RWPE2 (cell line): ENCODE measurements at regions not wholly inside any gene's neighbourhood (a gene's known extent, or its start where the extent isn't known, plus 50 kb on each side); places are given as distances from the start of the nearest gene placed in this dataset.
A peak's percentile ranks its signal among the peaks of the same experiment; 100 is the strongest.

ENCODE experiments used
- ATAC-seq: fragments of 200-7000 bp; cut with Tn5 transposase; 3 replicates; pipeline ENCODE4 v1.9.1; 2021; ENCODE audit warnings: low read depth
- DNase-seq: peaks from one replicate; pipeline ENCODE4 v3.0.0-alpha.2; 2020; ENCODE audit warnings: low spot score
- H3K27ac ChIP-seq: fragments of 450-650 bp; 2 replicates; pipeline ENCODE4 v1.5.1; 2017; ENCODE audit warnings: mild to moderate bottlenecking; ENCODE audit not compliant: poor library complexity, severe bottlenecking
- H3K27me3 ChIP-seq: fragments of 250-450 bp; sonication (Bioruptor Pico); 2 replicates; pipeline ENCODE4 v1.5.1; 2021; ENCODE audit warnings: mild to moderate bottlenecking, moderate library complexity; ENCODE audit not compliant: insufficient read depth, poor library complexity, severe bottlenecking
- H3K36me3 ChIP-seq: fragments of 250-450 bp; sonication (Bioruptor Pico); 2 replicates; pipeline ENCODE4 v1.5.1; 2020; ENCODE audit warnings: low read depth, mild to moderate bottlenecking, moderate library complexity
- H3K4me1 ChIP-seq: fragments of 250-450 bp; sonication (Bioruptor Pico); 2 replicates; pipeline ENCODE4 v1.5.1; 2021; ENCODE audit warnings: mild to moderate bottlenecking, moderate library complexity; ENCODE audit not compliant: insufficient read depth, poor library complexity, severe bottlenecking
- H3K4me3 ChIP-seq: fragments of 250-450 bp; sonication (Bioruptor Pico); 2 replicates; pipeline ENCODE4 v1.5.1; 2021; ENCODE audit warnings: mild to moderate bottlenecking, moderate library complexity; ENCODE audit not compliant: severe bottlenecking
- H3K9me3 ChIP-seq: fragments of 250-450 bp; sonication (Bioruptor Pico); 2 replicates; pipeline ENCODE4 v1.5.1; 2021; ENCODE audit warnings: mild to moderate bottlenecking, moderate library complexity; ENCODE audit not compliant: severe bottlenecking
- TF ChIP-seq, protein P1 (sequence below): fragments of 450-650 bp; IDR thresholded peaks from one replicate; pipeline ENCODE4 v1.5.1; 2017; ENCODE audit warnings: mild to moderate bottlenecking, moderate library complexity; ENCODE audit not compliant: poor library complexity, severe bottlenecking

DNA sequence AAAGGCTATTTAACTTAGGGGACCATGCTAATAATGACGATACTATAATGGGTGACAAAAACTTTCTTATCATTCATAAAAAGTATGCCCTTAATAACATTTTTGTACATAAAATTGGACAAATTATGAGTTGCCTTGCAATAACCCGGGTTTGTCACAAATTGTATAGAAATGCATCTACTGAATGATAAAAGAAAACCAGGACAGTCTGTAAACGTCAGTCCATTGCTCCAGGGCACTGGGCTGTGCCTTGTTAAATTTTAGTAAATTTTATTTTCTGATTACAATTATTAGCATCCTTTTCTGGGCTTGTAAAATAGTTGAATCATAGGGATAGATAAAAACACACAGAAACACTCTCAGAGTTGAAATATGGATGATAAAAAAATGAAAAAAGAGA lies 778.3 kb downstream of the RAPGEF2 start:
- H3K9me3 ChIP-seq: no peaks in the 10 kb centered on the region
- no peaks in the 10 kb centered on the region for H3K36me3 ChIP-seq
- TF ChIP-seq, protein P1, sequence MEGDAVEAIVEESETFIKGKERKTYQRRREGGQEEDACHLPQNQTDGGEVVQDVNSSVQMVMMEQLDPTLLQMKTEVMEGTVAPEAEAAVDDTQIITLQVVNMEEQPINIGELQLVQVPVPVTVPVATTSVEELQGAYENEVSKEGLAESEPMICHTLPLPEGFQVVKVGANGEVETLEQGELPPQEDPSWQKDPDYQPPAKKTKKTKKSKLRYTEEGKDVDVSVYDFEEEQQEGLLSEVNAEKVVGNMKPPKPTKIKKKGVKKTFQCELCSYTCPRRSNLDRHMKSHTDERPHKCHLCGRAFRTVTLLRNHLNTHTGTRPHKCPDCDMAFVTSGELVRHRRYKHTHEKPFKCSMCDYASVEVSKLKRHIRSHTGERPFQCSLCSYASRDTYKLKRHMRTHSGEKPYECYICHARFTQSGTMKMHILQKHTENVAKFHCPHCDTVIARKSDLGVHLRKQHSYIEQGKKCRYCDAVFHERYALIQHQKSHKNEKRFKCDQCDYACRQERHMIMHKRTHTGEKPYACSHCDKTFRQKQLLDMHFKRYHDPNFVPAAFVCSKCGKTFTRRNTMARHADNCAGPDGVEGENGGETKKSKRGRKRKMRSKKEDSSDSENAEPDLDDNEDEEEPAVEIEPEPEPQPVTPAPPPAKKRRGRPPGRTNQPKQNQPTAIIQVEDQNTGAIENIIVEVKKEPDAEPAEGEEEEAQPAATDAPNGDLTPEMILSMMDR: no peak
- no peak overlapping the region for H3K27ac ChIP-seq
- ATAC-seq: no peak
- no peaks in the 10 kb centered on the region for H3K27me3 ChIP-seq
- no peaks in the 10 kb centered on the region for H3K4me1 ChIP-seq
- H3K4me3 ChIP-seq: no peak overlapping the region
- DNase-seq: no peak

DNA sequence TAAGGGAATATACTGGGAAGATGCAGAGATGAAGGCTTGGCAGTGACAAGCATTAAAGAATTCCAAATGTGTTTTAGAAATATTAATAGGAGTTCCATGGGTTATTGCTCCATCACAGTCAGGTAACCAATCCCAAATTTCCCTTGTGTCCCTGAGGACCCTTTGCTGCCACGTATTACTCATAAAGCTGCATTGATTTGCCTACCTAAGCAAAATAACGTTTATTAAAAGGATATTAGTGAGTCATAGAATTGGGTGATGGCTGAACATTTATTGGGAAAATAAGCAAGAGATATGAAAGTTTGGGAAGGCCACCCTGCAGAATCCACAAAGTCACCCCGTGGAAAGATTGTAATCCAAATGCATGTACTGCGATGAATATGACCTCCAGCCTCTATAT lies 782.1 kb downstream of the RAPGEF2 start:
- H3K36me3 ChIP-seq: no peaks in the 10 kb centered on the region
- H3K4me1 ChIP-seq: no peaks in the 10 kb centered on the region
- TF ChIP-seq, protein P1: no peak
- no peaks in the 10 kb centered on the region for H3K9me3 ChIP-seq
- no peak overlapping the region for H3K27ac ChIP-seq
- no peaks in the 10 kb centered on the region for H3K27me3 ChIP-seq
- H3K4me3 ChIP-seq: no peak overlapping the region
- ATAC-seq (no peak), DNase-seq (no peak)

DNA sequence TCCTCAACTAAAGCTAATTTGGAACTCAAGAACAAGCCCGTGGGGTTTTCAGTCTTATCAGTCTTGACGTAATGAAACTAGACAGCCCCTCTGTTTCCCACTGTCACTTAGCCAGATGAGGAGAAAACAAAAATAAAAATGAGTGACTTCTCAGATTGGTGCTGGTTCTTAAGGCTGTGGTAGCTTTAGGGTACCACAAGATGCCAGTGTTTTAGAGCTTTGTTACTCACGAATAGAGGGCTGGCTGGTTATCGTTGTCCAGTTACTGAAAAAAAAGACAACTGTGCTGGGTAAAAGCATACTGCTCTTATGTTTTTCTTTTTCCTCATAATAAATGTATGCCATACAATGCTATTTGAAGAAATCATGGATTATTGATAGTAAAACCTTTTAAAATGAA lies 796.7 kb downstream of the RAPGEF2 start:
- H3K4me1 ChIP-seq: no peaks in the 10 kb centered on the region
- DNase-seq: no peak
- H3K4me3 ChIP-seq: no peak overlapping the region
- no peaks in the 10 kb centered on the region for H3K27me3 ChIP-seq
- no peak for ATAC-seq
- no peaks in the 10 kb centered on the region for H3K36me3 ChIP-seq
- TF ChIP-seq, protein P1: no peak
- H3K27ac ChIP-seq: no peak overlapping the region
- H3K9me3 ChIP-seq: no peaks in the 10 kb centered on the region

DNA sequence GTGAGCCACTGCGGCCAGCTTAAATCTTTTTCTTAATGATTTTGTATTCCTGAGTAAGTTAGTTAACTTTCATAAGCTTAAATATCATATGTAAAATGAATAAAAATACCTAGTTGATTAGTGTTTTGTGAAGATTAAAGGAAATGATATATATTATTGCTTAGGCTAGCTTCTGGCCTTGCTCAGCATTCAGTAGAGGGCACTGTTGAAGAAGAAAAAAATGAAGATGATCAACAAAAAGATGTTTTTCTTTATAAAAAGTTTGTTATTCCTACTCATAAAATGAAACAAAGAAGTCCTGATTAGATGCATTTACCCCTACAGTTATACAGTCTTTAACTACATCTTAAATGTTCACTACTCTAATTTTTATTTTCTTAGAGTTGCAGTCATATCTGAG lies 797.7 kb downstream of the RAPGEF2 start:
- no peak for ATAC-seq
- no peaks in the 10 kb centered on the region for H3K9me3 ChIP-seq
- H3K36me3 ChIP-seq: no peaks in the 10 kb centered on the region
- DNase-seq: no peak
- no peaks in the 10 kb centered on the region for H3K4me1 ChIP-seq
- no peak overlapping the region for H3K4me3 ChIP-seq
- no peak overlapping the region for H3K27ac ChIP-seq
- TF ChIP-seq, protein P1: peak; percentile 10
- H3K27me3 ChIP-seq: no peaks in the 10 kb centered on the region

DNA sequence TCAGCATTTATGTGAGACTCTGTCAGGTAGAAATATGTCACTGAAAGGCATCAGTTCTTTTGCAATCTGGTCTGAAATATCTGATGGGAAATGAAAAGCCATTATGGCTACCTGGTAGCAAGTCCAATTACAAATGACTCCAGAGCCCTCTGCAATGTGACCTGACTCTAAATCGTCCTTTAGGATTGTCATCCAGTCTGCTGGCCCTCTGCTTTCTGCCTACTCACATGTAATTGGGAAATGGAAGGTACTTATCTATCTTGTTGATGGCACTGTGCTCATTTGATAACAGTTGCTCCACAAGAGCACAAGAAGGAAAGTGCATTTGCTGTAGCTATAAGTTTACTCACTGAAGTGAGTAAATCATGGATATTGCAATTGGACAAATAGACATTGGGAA lies 799.8 kb downstream of the RAPGEF2 start:
- Histone ChIP-seq H3K4me3 (no peak overlapping the region), H3K27ac (no peak overlapping the region), H3K4me1 (no peaks in the 10 kb centered on the region), H3K36me3 (no peaks in the 10 kb centered on the region), H3K27me3 (no peaks in the 10 kb centered on the region), H3K9me3 (no peaks in the 10 kb centered on the region)
- ATAC-seq (no peak), DNase-seq (no peak)
- TF ChIP-seq, protein P1: no peak
